ENCODE measurements at regions not wholly inside any gene's neighbourhood (a gene's known extent, or its start where the extent isn't known, plus 50 kb on each side); places are given as distances from the start of the nearest gene placed in this dataset.

DNA sequence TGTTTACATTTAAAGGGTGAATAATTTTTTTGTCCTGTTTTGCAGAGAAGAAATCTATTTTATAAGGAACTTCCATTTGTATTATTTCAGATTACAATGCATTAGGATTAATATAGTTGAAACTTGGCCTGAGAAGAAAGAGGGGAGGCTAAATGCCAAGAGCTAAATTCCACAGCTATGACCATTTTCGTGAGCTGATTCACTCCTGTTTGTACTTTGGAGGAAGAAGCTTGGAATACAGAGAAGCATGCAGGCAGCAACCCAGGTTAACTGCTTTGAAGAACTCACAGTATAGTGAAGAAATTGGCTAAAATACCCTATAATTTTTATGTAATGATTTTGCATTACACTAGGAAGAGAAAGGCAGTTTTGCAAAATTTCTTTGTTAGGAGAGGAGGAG, 309.4 kb upstream of the KLF12 start:
- Mint-ChIP-seq H3K4me1 (ENCODE audit: low read depth) (no peaks in the 10 kb centered on the region), H3K27ac (no peak overlapping the region)

DNA sequence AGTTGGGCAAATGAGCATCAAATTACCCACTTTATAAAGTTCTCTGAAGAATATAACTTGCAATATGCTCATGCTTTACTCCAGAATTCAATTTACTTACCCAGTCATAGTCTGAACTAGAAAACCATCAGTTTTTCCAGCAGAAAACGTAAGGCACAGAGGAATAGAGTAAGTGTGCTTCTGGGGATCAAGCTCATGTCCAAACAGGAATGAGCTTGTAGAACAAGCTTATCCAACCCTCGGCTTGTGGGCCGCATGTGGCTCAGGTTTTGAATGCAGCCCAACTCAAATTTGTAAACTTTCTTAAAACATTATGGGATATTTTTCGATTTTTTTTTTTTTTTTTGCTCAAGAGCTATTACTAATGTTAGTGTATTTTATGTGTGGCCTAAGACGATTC, 308.5 kb upstream of the KLF12 start:
- no peaks in the 10 kb centered on the region for H3K4me1 Mint-ChIP-seq (ENCODE audit: low read depth)
- H3K27me3 Mint-ChIP-seq = no peaks in the 10 kb centered on the region
- DNase-seq = no peak
- H3K36me3 Mint-ChIP-seq (ENCODE audit: low read depth) = no peaks in the 10 kb centered on the region
- H3K27ac Mint-ChIP-seq = no peak overlapping the region
- H3K9me3 Mint-ChIP-seq = no peaks in the 10 kb centered on the region
- H3K4me3 Mint-ChIP-seq = no peak overlapping the region

More for the DNA sequence above, 309.4 kb upstream of the KLF12 start:
- Mint-ChIP-seq H3K4me3 (no peak overlapping the region), H3K36me3 (ENCODE audit: low read depth) (no peaks in the 10 kb centered on the region), H3K27me3 (no peaks in the 10 kb centered on the region), H3K9me3 (no peaks in the 10 kb centered on the region)
- no peak for DNase-seq

DNA sequence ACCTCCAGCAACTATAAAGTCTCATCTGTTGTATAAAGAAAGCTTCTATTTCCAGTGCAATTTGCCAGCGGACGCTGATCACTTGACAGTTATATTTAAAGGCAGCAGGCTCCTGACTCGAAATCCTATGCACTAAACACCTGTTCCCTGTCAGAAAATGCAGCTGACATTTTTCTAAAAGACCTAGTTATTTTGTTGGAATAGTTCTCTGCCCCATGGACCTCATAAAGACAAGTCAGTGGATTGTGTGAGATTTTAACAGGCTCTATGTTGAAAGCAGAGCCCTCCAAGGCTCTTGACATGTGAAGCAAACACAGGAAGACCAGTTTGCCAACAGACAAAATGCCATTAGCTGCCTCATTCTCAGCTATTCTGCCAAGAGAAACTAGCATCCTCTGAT, 304.7 kb upstream of the KLF12 start:
- DNase-seq = no peak
- no peak overlapping the region for H3K4me3 Mint-ChIP-seq
- no peaks in the 10 kb centered on the region for H3K36me3 Mint-ChIP-seq (ENCODE audit: low read depth)
- no peak overlapping the region for H3K27ac Mint-ChIP-seq
- peaks cover 3% of the 10 kb centered on the region for H3K27me3 Mint-ChIP-seq
- no peaks in the 10 kb centered on the region for H3K4me1 Mint-ChIP-seq (ENCODE audit: low read depth)
- H3K9me3 Mint-ChIP-seq = no peaks in the 10 kb centered on the region

DNA sequence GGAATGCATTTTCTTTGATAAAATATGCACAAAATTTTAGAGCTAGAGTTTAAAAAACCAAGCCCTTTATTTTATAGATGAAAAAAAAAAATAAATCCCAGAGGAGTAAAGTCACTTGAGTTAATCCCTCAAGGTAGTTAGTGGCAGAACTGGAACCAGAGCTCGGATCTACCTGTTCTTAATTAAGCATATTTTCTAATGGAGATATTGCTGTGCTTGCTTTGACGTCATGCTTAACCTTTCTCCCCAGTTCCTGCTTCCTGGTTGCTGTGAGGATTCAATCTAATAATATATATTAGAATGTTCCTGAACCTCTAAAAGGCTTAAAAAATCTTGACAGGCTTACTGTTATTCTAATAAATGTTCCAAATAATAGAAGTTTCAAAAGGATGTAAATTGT, 300.6 kb upstream of the KLF12 start:
- H3K4me3 Mint-ChIP-seq = no peak overlapping the region
- H3K9me3 Mint-ChIP-seq = no peaks in the 10 kb centered on the region
- no peaks in the 10 kb centered on the region for H3K4me1 Mint-ChIP-seq (ENCODE audit: low read depth)
- H3K27me3 Mint-ChIP-seq = peaks cover 3% of the 10 kb centered on the region
- no peak overlapping the region for H3K27ac Mint-ChIP-seq
- no peak for DNase-seq
- H3K36me3 Mint-ChIP-seq (ENCODE audit: low read depth) = no peaks in the 10 kb centered on the region

DNA sequence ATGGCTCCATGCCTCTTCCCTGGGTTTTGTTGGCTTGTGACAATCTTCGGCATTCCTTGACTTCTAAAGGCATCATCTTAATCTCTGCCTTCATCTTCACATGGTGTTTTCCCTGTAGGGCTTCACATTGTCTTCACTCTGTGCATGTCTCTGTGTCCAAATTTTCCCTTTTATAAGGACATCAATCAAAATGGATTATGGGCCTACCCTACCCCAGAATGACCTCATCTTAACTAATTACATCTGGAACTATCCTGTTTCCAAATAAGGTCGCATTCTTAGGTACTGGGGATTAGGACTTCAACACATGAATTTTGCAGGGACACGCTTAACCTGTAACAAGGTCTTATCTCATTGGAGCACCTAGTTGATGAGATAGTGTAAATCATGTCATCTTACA, 290.3 kb upstream of the KLF12 start:
- Mint-ChIP-seq H3K27ac (no peak overlapping the region), H3K4me3 (no peak overlapping the region), H3K36me3 (ENCODE audit: low read depth) (peaks cover 2% of the 10 kb centered on the region), H3K9me3 (no peaks in the 10 kb centered on the region), H3K4me1 (ENCODE audit: low read depth) (peaks cover 2% of the 10 kb centered on the region), H3K27me3 (no peaks in the 10 kb centered on the region)
- DNase-seq = no peak

DNA sequence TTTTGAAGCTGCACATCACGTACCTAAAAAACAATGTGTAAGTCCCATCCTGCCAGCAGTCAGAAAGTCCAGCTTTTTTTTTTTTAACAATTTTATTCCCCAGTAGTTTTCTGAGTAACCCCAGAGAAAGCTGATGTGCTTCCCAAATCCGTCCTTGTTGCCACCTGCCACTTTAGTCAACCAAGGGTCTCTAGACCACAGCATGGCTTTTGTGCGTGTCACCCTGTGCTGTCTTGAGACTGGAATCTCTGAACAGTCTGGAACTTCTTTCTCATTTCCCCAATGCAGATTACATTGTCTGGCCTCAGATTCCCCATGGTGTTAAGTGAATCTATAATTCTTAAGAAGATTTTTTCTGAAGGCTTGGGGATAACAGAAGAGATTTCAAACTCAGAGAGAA, 289.2 kb upstream of the KLF12 start:
- DNase-seq = no peak
- no peak overlapping the region for H3K4me3 Mint-ChIP-seq
- H3K36me3 Mint-ChIP-seq (ENCODE audit: low read depth) = peaks cover 2% of the 10 kb centered on the region
- no peaks in the 10 kb centered on the region for H3K27me3 Mint-ChIP-seq
- H3K27ac Mint-ChIP-seq = no peak overlapping the region
- no peaks in the 10 kb centered on the region for H3K9me3 Mint-ChIP-seq
- peaks cover 2% of the 10 kb centered on the region for H3K4me1 Mint-ChIP-seq (ENCODE audit: low read depth)

DNA sequence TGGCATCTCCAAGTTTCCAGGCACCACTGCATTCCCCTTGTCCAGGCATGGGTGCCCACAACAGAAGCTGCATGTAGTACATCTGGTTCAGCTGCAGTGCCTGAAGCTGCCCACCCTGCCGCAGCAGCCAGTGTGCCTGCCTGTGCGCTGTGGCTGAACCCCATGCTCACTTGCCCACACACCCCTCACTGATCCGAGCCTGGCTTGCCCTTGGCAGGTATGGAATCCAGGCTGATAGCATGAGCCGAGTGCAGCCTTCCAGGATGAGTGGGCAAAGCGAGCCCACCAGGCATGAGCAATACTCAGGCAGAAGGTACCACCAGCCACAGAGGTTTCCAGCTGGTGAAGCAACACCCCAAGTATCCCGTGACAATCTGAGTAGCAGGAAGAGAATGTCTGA, 280.3 kb upstream of the KLF12 start:
- H3K4me3 Mint-ChIP-seq = no peak overlapping the region
- no peaks in the 10 kb centered on the region for H3K27me3 Mint-ChIP-seq
- H3K4me1 Mint-ChIP-seq (ENCODE audit: low read depth) = no peaks in the 10 kb centered on the region
- H3K36me3 Mint-ChIP-seq (ENCODE audit: low read depth) = peaks cover 2% of the 10 kb centered on the region
- no peak overlapping the region for H3K27ac Mint-ChIP-seq
- DNase-seq = no peak
- H3K9me3 Mint-ChIP-seq = peaks cover 4% of the 10 kb centered on the region

DNA sequence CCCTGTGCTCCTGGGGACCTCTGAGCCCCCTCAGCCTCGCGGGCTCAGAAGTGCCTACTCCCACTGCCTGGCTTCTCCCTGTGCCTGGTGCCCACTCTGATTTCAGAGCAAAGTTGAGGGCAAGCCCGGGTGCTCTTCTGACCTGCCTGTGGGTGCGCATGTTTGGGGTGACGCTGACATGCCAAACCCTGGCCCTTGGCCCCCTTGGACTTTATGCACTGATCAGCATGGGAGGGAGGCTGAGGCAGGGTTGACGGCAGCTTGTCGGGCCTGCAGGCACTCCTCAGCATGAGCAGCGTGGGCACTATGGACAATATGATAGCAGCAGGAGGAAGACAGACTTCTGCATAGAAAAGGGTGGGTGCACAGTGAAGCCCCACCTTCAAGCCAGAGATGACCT, 279.3 kb upstream of the KLF12 start:
- no peaks in the 10 kb centered on the region for H3K4me1 Mint-ChIP-seq (ENCODE audit: low read depth)
- peaks cover 4% of the 10 kb centered on the region for H3K9me3 Mint-ChIP-seq
- no peak overlapping the region for H3K4me3 Mint-ChIP-seq
- no peaks in the 10 kb centered on the region for H3K27me3 Mint-ChIP-seq
- no peak overlapping the region for H3K27ac Mint-ChIP-seq
- peaks cover 2% of the 10 kb centered on the region for H3K36me3 Mint-ChIP-seq (ENCODE audit: low read depth)
- DNase-seq = no peak

DNA sequence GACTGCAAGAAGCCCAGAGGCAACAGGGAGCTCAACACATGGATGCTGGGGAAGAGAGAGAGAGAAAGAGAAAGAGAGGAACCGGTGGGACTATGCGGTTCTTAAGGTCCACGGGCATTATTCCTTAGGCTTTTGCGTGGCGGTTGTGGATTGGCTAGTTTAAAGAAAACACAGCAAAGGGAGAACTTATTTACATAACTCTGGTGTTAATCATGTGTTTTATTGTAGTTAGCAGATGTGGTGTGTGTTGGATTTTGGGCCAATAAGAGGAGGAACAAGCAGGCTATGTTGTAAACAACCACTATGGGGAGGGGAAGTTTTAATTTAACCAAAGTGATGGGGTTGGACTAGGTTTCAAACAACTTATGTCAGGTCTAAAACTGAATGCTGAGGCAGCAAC, 275.3 kb upstream of the KLF12 start:
- no peak for DNase-seq
- H3K36me3 Mint-ChIP-seq (ENCODE audit: low read depth) = peaks cover 5% of the 10 kb centered on the region
- H3K4me1 Mint-ChIP-seq (ENCODE audit: low read depth) = no peaks in the 10 kb centered on the region
- H3K9me3 Mint-ChIP-seq = peaks cover 4% of the 10 kb centered on the region
- H3K27ac Mint-ChIP-seq = no peak overlapping the region
- H3K27me3 Mint-ChIP-seq = no peaks in the 10 kb centered on the region
- no peak overlapping the region for H3K4me3 Mint-ChIP-seq

DNA sequence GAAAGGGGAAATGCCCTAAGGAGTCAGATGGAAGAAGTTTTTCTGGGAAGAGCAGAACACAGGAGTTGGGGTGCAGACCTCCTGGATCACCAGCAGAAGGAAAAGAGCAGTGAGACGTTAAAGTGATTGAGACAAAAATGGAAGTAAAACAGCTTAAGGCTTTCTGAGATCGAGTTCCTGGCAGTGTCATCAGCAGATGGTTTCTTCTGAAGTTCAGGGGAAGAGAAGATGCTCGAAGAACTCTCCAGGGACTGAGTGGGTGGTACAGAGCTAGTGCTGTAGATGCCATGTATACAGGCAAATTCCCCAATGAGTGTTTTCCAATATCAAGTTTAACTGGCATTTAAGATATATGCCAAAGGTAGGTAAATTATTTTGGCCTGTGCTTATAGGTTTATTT, 272.2 kb upstream of the KLF12 start:
- H3K36me3 Mint-ChIP-seq (ENCODE audit: low read depth) = peaks cover 6% of the 10 kb centered on the region
- no peak overlapping the region for H3K4me3 Mint-ChIP-seq
- H3K9me3 Mint-ChIP-seq = no peaks in the 10 kb centered on the region
- no peaks in the 10 kb centered on the region for H3K27me3 Mint-ChIP-seq
- no peak overlapping the region for H3K27ac Mint-ChIP-seq
- DNase-seq = no peak
- H3K4me1 Mint-ChIP-seq (ENCODE audit: low read depth) = no peaks in the 10 kb centered on the region

DNA sequence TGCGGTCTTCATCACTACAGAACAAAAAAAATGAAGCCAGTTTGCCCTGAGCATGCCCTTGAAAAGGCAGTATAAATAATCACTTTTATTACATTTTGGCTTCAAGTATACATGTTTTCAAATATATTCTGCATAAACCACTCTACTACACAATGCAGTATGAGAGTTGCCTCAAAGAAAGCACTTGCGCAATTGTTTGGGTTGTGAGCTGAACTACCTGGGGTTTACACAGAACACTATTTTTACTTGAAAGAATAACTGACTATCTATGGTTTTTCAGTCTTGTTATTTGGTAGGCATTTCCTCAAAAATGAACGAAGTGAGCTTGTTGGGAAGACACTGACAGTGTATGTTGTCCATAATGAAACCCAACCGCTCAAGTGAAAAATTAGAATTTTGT, 264.4 kb upstream of the KLF12 start:
- no peak overlapping the region for H3K4me3 Mint-ChIP-seq
- H3K27ac Mint-ChIP-seq = no peak overlapping the region
- H3K27me3 Mint-ChIP-seq = no peaks in the 10 kb centered on the region
- DNase-seq = no peak
- H3K36me3 Mint-ChIP-seq (ENCODE audit: low read depth) = peaks cover 1% of the 10 kb centered on the region
- H3K9me3 Mint-ChIP-seq = no peaks in the 10 kb centered on the region
- H3K4me1 Mint-ChIP-seq (ENCODE audit: low read depth) = no peaks in the 10 kb centered on the region

DNA sequence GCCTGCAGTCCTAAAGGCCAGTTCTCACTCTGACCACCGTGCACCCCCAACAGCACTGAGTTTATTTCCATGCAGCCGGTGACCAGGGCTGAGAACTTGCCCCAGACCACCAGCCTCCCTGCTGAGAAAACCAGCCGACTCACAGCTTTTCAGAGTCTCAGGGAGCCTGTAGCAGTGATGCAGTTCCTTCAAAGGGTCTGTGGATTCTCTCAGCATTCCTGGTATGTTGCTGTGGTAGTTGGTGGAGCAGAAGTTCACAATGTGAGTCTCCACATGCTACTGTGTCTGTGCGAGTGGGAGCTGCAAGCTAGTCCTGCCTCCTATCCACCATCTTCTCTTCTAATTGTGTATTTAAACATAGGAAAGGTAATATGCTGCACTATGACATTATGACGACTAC, 254.9 kb upstream of the KLF12 start:
- no peaks in the 10 kb centered on the region for H3K27me3 Mint-ChIP-seq

DNA sequence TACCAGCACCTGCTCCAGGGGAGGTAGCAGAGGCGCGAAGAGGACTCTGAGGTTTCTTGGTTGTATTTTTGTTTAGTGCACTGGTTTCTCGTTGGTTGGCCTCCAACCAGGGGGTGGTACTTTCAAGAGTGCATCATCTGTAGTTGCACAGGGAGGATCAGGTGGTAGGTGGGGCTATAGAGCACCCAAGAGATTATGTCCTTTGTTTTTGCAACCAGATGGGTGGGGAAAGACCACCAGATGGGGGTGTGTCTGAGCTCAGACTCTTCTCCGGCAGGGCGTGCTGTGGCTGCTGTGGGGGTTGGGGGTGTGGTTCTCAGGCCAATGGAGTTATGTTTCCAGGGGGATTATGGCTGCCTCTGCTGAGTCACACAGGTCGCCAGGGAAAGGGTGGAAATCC, 254.4 kb upstream of the KLF12 start:
- Mint-ChIP-seq H3K27me3 (no peaks in the 10 kb centered on the region), H3K4me1 (ENCODE audit: low read depth) (no peaks in the 10 kb centered on the region), H3K36me3 (ENCODE audit: low read depth) (peaks cover 23% of the 10 kb centered on the region), H3K9me3 (peaks cover 19% of the 10 kb centered on the region), H3K27ac (no peak overlapping the region), H3K4me3 (no peak overlapping the region)
- DNase-seq = no peak

More for the DNA sequence above, 254.9 kb upstream of the KLF12 start:
- H3K4me1 Mint-ChIP-seq (ENCODE audit: low read depth) = no peaks in the 10 kb centered on the region
- H3K4me3 Mint-ChIP-seq = no peak overlapping the region
- H3K9me3 Mint-ChIP-seq = peaks cover 18% of the 10 kb centered on the region
- no peak overlapping the region for H3K27ac Mint-ChIP-seq
- H3K36me3 Mint-ChIP-seq (ENCODE audit: low read depth) = peaks cover 19% of the 10 kb centered on the region
- DNase-seq = no peak

DNA sequence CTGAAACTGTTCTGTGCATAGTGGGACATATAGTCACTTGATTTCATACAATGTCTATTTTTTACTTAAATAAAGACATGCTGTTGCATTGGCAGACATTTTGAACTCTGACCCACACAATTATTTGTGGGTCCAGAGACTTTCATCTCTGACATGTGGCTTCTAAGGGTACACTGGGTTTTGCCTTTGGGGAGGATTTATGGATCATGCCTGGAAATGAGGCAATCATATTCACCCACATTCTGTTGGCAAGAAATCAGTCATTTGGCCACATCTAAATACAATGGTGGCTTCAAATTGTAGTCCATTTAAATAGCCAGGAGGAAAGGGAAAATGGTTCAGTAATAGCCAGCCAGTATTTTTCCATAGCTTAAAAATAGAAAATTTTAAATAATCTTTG, 238.3 kb upstream of the KLF12 start:
- H3K27me3 Mint-ChIP-seq = no peaks in the 10 kb centered on the region

DNA sequence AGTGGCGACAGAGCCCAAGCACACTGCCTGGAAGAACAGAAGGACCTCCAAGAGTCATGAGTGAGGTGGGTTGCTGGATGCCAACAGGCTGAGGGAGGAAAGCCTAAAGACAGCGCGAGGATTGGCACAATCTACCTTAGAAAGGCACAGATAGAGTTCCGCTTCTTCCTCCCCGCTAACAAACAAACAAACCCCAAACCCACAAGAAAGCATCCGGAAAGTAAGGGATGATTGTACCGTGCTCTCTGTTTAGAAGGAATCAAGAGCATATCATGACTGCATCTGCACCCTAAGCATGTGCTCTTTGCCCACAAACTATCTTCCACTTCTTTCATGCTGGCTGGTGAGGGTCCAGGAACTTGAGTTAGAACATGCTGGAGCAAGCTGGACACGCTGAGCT, 233.0 kb upstream of the KLF12 start:
- Mint-ChIP-seq H3K36me3 (ENCODE audit: low read depth) (no peaks in the 10 kb centered on the region), H3K4me1 (ENCODE audit: low read depth) (peaks cover 3% of the 10 kb centered on the region), H3K27ac (no peak overlapping the region), H3K27me3 (no peaks in the 10 kb centered on the region), H3K9me3 (no peaks in the 10 kb centered on the region), H3K4me3 (no peak overlapping the region)
- DNase-seq = no peak

More for the DNA sequence above, 238.3 kb upstream of the KLF12 start:
- no peaks in the 10 kb centered on the region for H3K36me3 Mint-ChIP-seq (ENCODE audit: low read depth)
- H3K4me1 Mint-ChIP-seq (ENCODE audit: low read depth) = peaks cover 2% of the 10 kb centered on the region
- no peak overlapping the region for H3K27ac Mint-ChIP-seq
- no peak overlapping the region for H3K4me3 Mint-ChIP-seq
- H3K9me3 Mint-ChIP-seq = no peaks in the 10 kb centered on the region
- no peak for DNase-seq

DNA sequence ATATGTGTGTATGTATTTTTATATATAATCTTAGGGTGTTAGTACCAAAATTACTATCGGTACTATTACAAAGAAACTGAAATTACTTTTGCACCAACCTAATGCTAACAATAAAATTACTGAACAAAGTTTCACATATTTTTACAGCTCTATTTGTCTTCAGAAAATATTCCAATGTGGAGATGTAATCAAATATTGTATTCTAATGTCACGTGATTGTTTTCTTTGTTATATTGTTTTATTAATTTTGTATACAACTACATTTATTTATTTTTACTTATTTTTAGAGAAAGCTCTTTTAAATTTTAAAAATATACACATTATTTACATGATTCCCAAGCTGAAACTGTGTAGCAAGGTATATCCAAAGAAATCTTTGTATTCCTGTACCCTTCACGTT, 227.1 kb upstream of the KLF12 start:
- H3K27ac Mint-ChIP-seq = no peak overlapping the region
- H3K9me3 Mint-ChIP-seq = no peaks in the 10 kb centered on the region
- H3K36me3 Mint-ChIP-seq (ENCODE audit: low read depth) = no peaks in the 10 kb centered on the region
- H3K27me3 Mint-ChIP-seq = no peaks in the 10 kb centered on the region
- no peak for DNase-seq
- H3K4me1 Mint-ChIP-seq (ENCODE audit: low read depth) = no peaks in the 10 kb centered on the region
- no peak overlapping the region for H3K4me3 Mint-ChIP-seq
